Endothelial cell of umbilical vein (primary cell): ENCODE measurements at regions not wholly inside any gene's neighbourhood (a gene's known extent, or its start where the extent isn't known, plus 50 kb on each side); places are given as distances from the start of the nearest gene placed in this dataset.

Experiments
- BruUV-seq: library from RNA; stranded (reverse); fragments of 400-500 nt; replicated peaks from 2 replicates; lab custom pipeline; 2021; lab: Mats Ljungman, UMichigan
- CTCF ChIA-PET: fragments of 300-600, 350-600 bp; sonication (Branson Sonifier 250); formaldehyde crosslinking; loops from one replicate; lab custom pipeline; 2021; ENCODE audit warnings: antibody characterized with exemption, inconsistent platforms; lab: Charles Lee
- POLR2A ChIA-PET: fragments of 300-600, 350-600 bp; sonication (Branson Sonifier 250); formaldehyde crosslinking; loops from one replicate; lab custom pipeline; 2021; ENCODE audit warnings: antibody characterized with exemption, inconsistent platforms; lab: Charles Lee
- DNase-seq: peaks from one replicate; pipeline ENCODE4 v3.0.0-alpha.2; 2011; ENCODE audit warnings: low read depth, low spot score
- FAIRE-seq: peaks from 2 replicates; lab custom pipeline; 2011; peaks lifted over from hg19 to GRCh38; lab: Jason Lieb, UNC
- H2AFZ ChIP-seq: 2 replicates; pipeline ENCODE4 v1.6.0; 2012; ENCODE audit warnings: low read depth, low read length, control low read depth, inconsistent platforms
- H3K27ac ChIP-seq: 2 replicates; pipeline ENCODE4 v1.5.1; 2011; ENCODE audit warnings: low read depth, mild to moderate bottlenecking, control low read depth, low read length, moderate library complexity; ENCODE audit not compliant: insufficient read depth
- H3K27me3 ChIP-seq, 2 experiments: 2 replicates each; pipeline versions ENCODE4 v1.6.0 to v1.6.1; 2011; ENCODE audit warnings: low read length in 2 of 2, mixed read lengths in 1 of 2; ENCODE audit not compliant: control insufficient read depth in 2 of 2, insufficient read depth in 2 of 2
- H3K36me3 ChIP-seq, 2 experiments: 2 replicates in 1 of 2; 3 replicates in 1 of 2; pipeline ENCODE4 v1.5.1; 2011; ENCODE audit warnings: low read length in 2 of 2, mild to moderate bottlenecking in 1 of 2, moderate library complexity in 1 of 2; ENCODE audit not compliant: control insufficient read depth in 2 of 2, insufficient read depth in 2 of 2; ENCODE audit errors: extremely low read depth in 1 of 2
- H3K4me1 ChIP-seq: 3 replicates; pipeline ENCODE4 v1.5.1; 2011; ENCODE audit warnings: mild to moderate bottlenecking, low read length; ENCODE audit not compliant: control insufficient read depth, insufficient read depth; ENCODE audit errors: extremely low read depth
- H3K4me2 ChIP-seq: 2 replicates; pipeline ENCODE4 v1.6.1; 2011; ENCODE audit warnings: low read length, control low read depth, mixed read lengths; ENCODE audit not compliant: insufficient read depth
- H3K4me3 ChIP-seq, 3 experiments: fragments of 200-600 bp in 1 of 3; sonication (generic), shearing (Covaris generic) in 1 of 3; replicated peaks in 1 of 3; 2 replicates each; pipeline ENCODE4 v1.5.1; 2011 to 2016; ENCODE audit warnings: control low read depth in 3 of 3, low read length in 3 of 3, mild to moderate bottlenecking in 2 of 3, inconsistent platforms in 1 of 3, low read depth in 1 of 3, moderate library complexity in 1 of 3; ENCODE audit not compliant: insufficient read depth in 1 of 3
- H3K79me2 ChIP-seq: 2 replicates; pipeline ENCODE4 v1.6.0; 2012; ENCODE audit warnings: low read length, inconsistent platforms; ENCODE audit not compliant: control insufficient read depth, insufficient read depth
- H3K9ac ChIP-seq: replicated peaks from 2 replicates; pipeline ENCODE3; 2011; ENCODE audit warnings: low read length, control low read depth; ENCODE audit not compliant: insufficient read depth; ENCODE audit errors: extremely low read depth
- H3K9me1 ChIP-seq: replicated peaks from 3 replicates; pipeline ENCODE4 v1.6.0; 2011; ENCODE audit warnings: mild to moderate bottlenecking, low read length; ENCODE audit not compliant: control insufficient read depth, insufficient read depth; ENCODE audit errors: extremely low read depth
- H3K9me3 ChIP-seq: replicated peaks from 2 replicates; pipeline ENCODE4 v1.5.1; 2012; ENCODE audit warnings: low read length, inconsistent platforms; ENCODE audit not compliant: control insufficient read depth, insufficient read depth
- H4K20me1 ChIP-seq: replicated peaks from 2 replicates; pipeline ENCODE3; 2011; ENCODE audit warnings: mild to moderate bottlenecking, low read length; ENCODE audit not compliant: control insufficient read depth, insufficient read depth; ENCODE audit errors: extremely low read depth
- CTCF ChIP-seq, 2 donors: IDR thresholded peaks; 1 replicate in 1 of 2; 2 replicates in 1 of 2; pipeline ENCODE4 v1.5.1; 2011; ENCODE audit warnings: low read length in 2 of 2, mild to moderate bottlenecking in 2 of 2, moderate library complexity in 2 of 2, control low read depth in 1 of 2, inconsistent platforms in 1 of 2, low read depth in 1 of 2; ENCODE audit not compliant: insufficient read depth in 1 of 2; ENCODE audit errors: extremely low read depth in 1 of 2
- FOS ChIP-seq: IDR thresholded peaks from 2 replicates; pipeline ENCODE4 v1.6.1; 2011; ENCODE audit warnings: mild to moderate bottlenecking, low read length, moderate library complexity, borderline replicate concordance; ENCODE audit not compliant: insufficient read depth
- GATA2 ChIP-seq: IDR thresholded peaks from 2 replicates; pipeline ENCODE4 v1.7.0; 2011; ENCODE audit warnings: low read depth, mild to moderate bottlenecking, moderate library complexity, mixed read lengths, low read length; ENCODE audit not compliant: insufficient read length, insufficient read depth
- JUN ChIP-seq: IDR thresholded peaks from 2 replicates; pipeline ENCODE4 v1.6.1; 2011; ENCODE audit warnings: borderline replicate concordance, low read depth; ENCODE audit not compliant: insufficient read length, insufficient read depth
- MAX ChIP-seq: IDR thresholded peaks from 2 replicates; pipeline ENCODE4 v1.6.1; 2011; ENCODE audit not compliant: insufficient read depth, insufficient read length
- MYC ChIP-seq: IDR thresholded peaks from one replicate; pipeline ENCODE4 v1.6.1; 2011; ENCODE audit warnings: mild to moderate bottlenecking, low read depth, low read length
- POLR2A ChIP-seq: IDR thresholded peaks from 2 replicates; pipeline ENCODE4 v1.6.1; 2012; ENCODE audit warnings: low read depth, mild to moderate bottlenecking, control low read depth, low read length
- POLR2AphosphoS5 ChIP-seq: IDR thresholded peaks from 2 replicates; pipeline ENCODE4 v1.6.1; 2012; ENCODE audit warnings: low read depth, mild to moderate bottlenecking, control low read depth, low read length, moderate library complexity; ENCODE audit not compliant: insufficient read depth
- dilution Hi-C: fragments of 300-500 bp; cut with MboI; formaldehyde crosslinking; loops from one replicate; pipeline ENCODE4 v1.15.0; 2019; ENCODE audit warnings: low sequenced_read_pairs; ENCODE audit not compliant: extremely low pct_ligation_motif_present
- intact Hi-C: fragments of 100-400 bp; cut with micrococcal nuclease; formaldehyde crosslinking; loops from one replicate; pipeline ENCODE4 v1.10.0; 2022

GRCh38 chr1:68696221-68696620 is 199.3 kb upstream of the DEPDC1 start:
- POLR2A ChIA-PET = no interaction called here
- DNase-seq = no peak
- no peak for TF ChIP-seq POLR2A
- TF ChIP-seq MAX = no peak
- TF ChIP-seq MYC = no peak
- no peak for TF ChIP-seq JUN
- TF ChIP-seq POLR2AphosphoS5 = no peak
- TF ChIP-seq CTCF (IDR thresholded peaks at IDR 0.05; ENCODE audit: extremely low read depth in 1 of 2, insufficient read depth in 1 of 2, low read depth in 1 of 2, low read length in 2 of 2) = no peak
- no peak for TF ChIP-seq GATA2
- no peak for TF ChIP-seq FOS
- CTCF ChIA-PET = no interaction called here
- intact Hi-C loops (no loop called here), dilution Hi-C loops (no loop called here)
- no peak overlapping the region for H2AFZ ChIP-seq
- H3K27ac ChIP-seq = no peak overlapping the region
- H3K9me3 ChIP-seq = no peaks in the 10 kb centered on the region
- FAIRE-seq = no peak
- H3K4me2 ChIP-seq = no peak overlapping the region
- no peaks in the 10 kb centered on the region for H3K79me2 ChIP-seq
- H3K9ac ChIP-seq = no peak overlapping the region
- H3K9me1 ChIP-seq = no peaks in the 10 kb centered on the region
- H4K20me1 ChIP-seq = no peaks in the 10 kb centered on the region
- no peak overlapping the region for H3K4me3 ChIP-seq
- H3K4me1 ChIP-seq = no peaks in the 10 kb centered on the region
- no TSS peak for BruUV-seq
- H3K36me3 ChIP-seq = no peaks in the 10 kb centered on the region
- no peaks in the 10 kb centered on the region for H3K27me3 ChIP-seq
